Right atrium auricular region (tissue), 2 donors: ENCODE measurements at regions not wholly inside any gene's neighbourhood (a gene's known extent, or its start where the extent isn't known, plus 50 kb on each side); places are given as distances from the start of the nearest gene placed in this dataset.
"Not testable (repeated sequence)": the region's sequence is repeated elsewhere in the genome, so short reads cannot be mapped to it uniquely, and the experiment has no call there.

Experiments
- DNase-seq: peaks from one replicate; pipeline ENCODE4 v3.0.0-alpha.2; 2019; ENCODE audit warnings: low spot score
- H3K27ac ChIP-seq, 2 donors: fragments of 200-600 bp; sonication (generic); 1 replicate in 1 of 2; 2 replicates in 1 of 2; pipeline ENCODE4 v1.5.1; 2016 to 2019
- H3K27me3 ChIP-seq, 2 donors: fragments of 200-600 bp; sonication (generic); one replicate each; pipeline versions ENCODE4 v1.5.1 to v1.6.0; 2017 to 2019
- H3K36me3 ChIP-seq: fragments of 200-600 bp; sonication (generic); one replicate; pipeline ENCODE4 v1.5.1; 2016
- H3K4me1 ChIP-seq, 2 donors: fragments of 200-600 bp; sonication (generic); one replicate each; pipeline versions ENCODE4 v1.5.1 to v1.6.0; 2017 to 2019
- H3K4me3 ChIP-seq, 2 donors: fragments of 200-600 bp; sonication (generic); 1 replicate in 1 of 2; 2 replicates in 1 of 2; pipeline ENCODE4 v1.5.1; 2017 to 2019; ENCODE audit warnings: mild to moderate bottlenecking in 1 of 2, moderate library complexity in 1 of 2
- H3K9me3 ChIP-seq, 2 donors: fragments of 200-600 bp; sonication (generic); one replicate each; pipeline ENCODE4 v1.5.1; 2019
- CTCF ChIP-seq, 2 donors: fragments of 200-600 bp; sonication (generic); IDR thresholded peaks; one replicate each; pipeline ENCODE4 v1.5.1; 2019; ENCODE audit warnings: antibody characterized with exemption in 2 of 2

GRCh38 chr6:106788761-106789160 is 159.4 kb downstream of the QRSL1 start:
- Histone ChIP-seq H3K36me3 (no peaks in the 10 kb centered on the region), H3K4me3 (no peak overlapping the region), H3K27me3 (no peaks in the 10 kb centered on the region), H3K9me3 (no peaks in the 10 kb centered on the region), H3K4me1 (no peaks in the 10 kb centered on the region), H3K27ac (no peak overlapping the region)
- no peak for TF ChIP-seq CTCF (IDR thresholded peaks at IDR 0.05)
- DNase-seq, result no peak

GRCh38 chr6:106787327-106788196 is 158.2 kb downstream of the QRSL1 start:
- Histone ChIP-seq H3K36me3 (no peaks in the 10 kb centered on the region), H3K4me3 (no peak overlapping the region), H3K9me3 (no peaks in the 10 kb centered on the region), H3K4me1 (no peaks in the 10 kb centered on the region), H3K27me3 (no peaks in the 10 kb centered on the region), H3K27ac (no peak overlapping the region)
- no peak for TF ChIP-seq CTCF (IDR thresholded peaks at IDR 0.05)
- no peak for DNase-seq

- H3K4me3 ChIP-seq, result no peak overlapping the region
- H3K27me3 ChIP-seq, result no peaks in the 10 kb centered on the region
- no peaks in the 10 kb centered on the region for H3K9me3 ChIP-seq
- TF ChIP-seq CTCF (IDR thresholded peaks at IDR 0.05), result no peak
- H3K4me1 ChIP-seq, result no peaks in the 10 kb centered on the region
- no peak overlapping the region for H3K27ac ChIP-seq
- no peak for DNase-seq
- no peaks in the 10 kb centered on the region for H3K36me3 ChIP-seq
These were observed 155.9 kb downstream of the QRSL1 start for GRCh38 chr6:106785298-106785697.

DNA sequence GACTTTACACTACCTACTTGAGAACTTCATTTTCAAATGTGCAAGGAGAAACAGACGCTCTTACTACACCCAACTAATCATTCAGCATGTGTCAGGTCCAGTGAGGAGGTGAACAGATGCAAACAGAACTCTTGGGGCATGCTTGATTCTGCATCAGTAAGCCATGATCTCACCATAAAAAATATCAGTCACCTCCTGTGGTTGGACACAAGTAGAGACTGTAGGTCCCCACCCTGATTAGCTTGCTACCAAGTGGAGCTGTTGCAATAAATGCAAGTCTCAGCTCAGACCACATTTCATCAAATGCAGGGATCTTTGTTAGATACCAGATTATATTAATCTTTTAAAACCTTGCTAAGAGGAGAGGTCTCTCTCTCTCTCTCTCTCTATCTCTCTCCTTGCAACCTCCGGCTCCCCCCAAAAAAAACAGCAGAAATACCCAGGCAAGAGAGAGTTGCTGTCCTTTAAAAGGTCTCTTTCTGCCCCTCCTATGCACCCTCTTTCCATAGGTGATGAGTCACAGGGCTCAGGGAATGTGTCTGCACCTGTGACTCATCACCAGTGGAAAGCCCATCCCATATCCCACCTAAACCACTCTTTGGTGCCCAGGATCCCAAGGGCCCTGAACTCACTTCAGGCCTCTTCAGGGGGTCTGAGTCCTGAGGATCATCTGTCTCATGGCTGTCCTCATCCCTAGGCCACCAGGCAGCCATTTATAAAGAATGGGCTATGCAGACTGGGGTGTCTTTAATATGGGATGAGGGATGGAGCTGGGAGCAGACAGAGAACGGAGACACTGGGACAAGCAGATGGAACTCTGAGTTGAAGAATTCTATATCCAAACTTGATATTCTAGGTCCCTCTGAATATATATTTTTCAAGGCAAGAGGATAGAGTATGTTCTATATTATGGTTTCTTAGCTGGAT is 154.5 kb downstream of the QRSL1 start:
- no peaks in the 10 kb centered on the region for H3K9me3 ChIP-seq
- H3K27ac ChIP-seq, result no peak overlapping the region
- no peak for TF ChIP-seq CTCF (IDR thresholded peaks at IDR 0.05)
- no peak for DNase-seq
- H3K4me3 ChIP-seq, result no peak overlapping the region
- H3K4me1 ChIP-seq, result no peaks in the 10 kb centered on the region
- no peaks in the 10 kb centered on the region for H3K36me3 ChIP-seq
- no peaks in the 10 kb centered on the region for H3K27me3 ChIP-seq

- H3K9me3 ChIP-seq, result no peaks in the 10 kb centered on the region
These were observed 153.3 kb downstream of the QRSL1 start for GRCh38 chr6:106782536-106783285.

DNA sequence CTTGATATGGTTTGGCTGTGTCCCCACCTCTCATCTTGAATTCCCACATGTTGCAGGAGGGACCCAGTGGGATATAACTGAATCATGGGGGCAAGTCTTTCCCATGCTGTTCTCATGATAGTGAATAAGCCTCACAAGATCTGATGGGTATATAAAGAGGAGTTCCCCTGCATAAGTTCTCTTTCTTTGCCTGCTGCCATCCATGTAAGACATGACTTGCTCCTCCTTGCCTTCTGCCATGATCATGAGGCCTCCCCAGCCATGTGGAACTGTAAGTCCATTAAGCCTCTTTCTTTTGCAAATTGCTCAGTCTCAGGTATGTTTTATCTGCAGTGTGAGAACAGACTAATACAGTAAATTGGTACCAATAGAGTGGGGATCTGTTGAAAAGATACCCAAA is 150.2 kb downstream of the QRSL1 start:
- DNase-seq, result not testable (repeated sequence)

More at GRCh38 chr6:106782536-106783285, 153.3 kb downstream of the QRSL1 start:
- no peak for TF ChIP-seq CTCF (IDR thresholded peaks at IDR 0.05)
- no peak for DNase-seq
- no peak overlapping the region for H3K4me3 ChIP-seq
- H3K27me3 ChIP-seq, result no peaks in the 10 kb centered on the region
- no peak overlapping the region for H3K27ac ChIP-seq
- H3K4me1 ChIP-seq, result no peaks in the 10 kb centered on the region
- H3K36me3 ChIP-seq, result no peaks in the 10 kb centered on the region

More for the DNA sequence above, 150.2 kb downstream of the QRSL1 start:
- H3K4me3 ChIP-seq, H3K27me3 ChIP-seq, H3K9me3 ChIP-seq, H3K4me1 ChIP-seq, H3K27ac ChIP-seq, H3K36me3 ChIP-seq: not testable (repeated sequence)
